A549 (cell line): ENCODE measurements at regions not wholly inside any gene's neighbourhood (a gene's known extent, or its start where the extent isn't known, plus 50 kb on each side); places are given as distances from the start of the nearest gene placed in this dataset.

ENCODE experiments used
- CBX8 ChIP-seq: fragments of 200-600 bp; sonication (generic); IDR thresholded peaks from 2 replicates; pipeline ENCODE4 v1.6.1; 2016
- EP300 ChIP-seq, 2 experiments: fragments of >200 bp; sonication (Bioruptor Twin); formaldehyde crosslinking; IDR thresholded peaks; 2 replicates in 1 of 2; 3 replicates in 1 of 2; pipeline ENCODE4 v1.6.1; 2016 to 2017
- FOSL2 ChIP-seq, 2 experiments: fragments of 450-650 bp in 1 of 2; fragments of >200 bp in 1 of 2; sonication (Bioruptor Twin) in 1 of 2; formaldehyde crosslinking; IDR thresholded peaks; 2 replicates each; pipeline versions ENCODE4 v1.5.0 to v1.6.1; 2016 to 2020; ENCODE audit warnings: mild to moderate bottlenecking in 1 of 2, moderate library complexity in 1 of 2
- KDM1A ChIP-seq: fragments of 200-600 bp; sonication (generic); IDR thresholded peaks from 2 replicates; pipeline ENCODE4 v1.6.1; 2016; ENCODE audit warnings: low read depth, mild to moderate bottlenecking
- MAFK ChIP-seq: fragments of 450-650 bp; IDR thresholded peaks from 2 replicates; pipeline ENCODE4 v1.6.1; 2014; ENCODE audit not compliant: partially characterized antibody
- MAX ChIP-seq: IDR thresholded peaks from 2 replicates; pipeline ENCODE4 v1.6.1; 2012
- NFE2L2 ChIP-seq: fragments of 150-350 bp; conservative IDR thresholded peaks from 2 replicates; pipeline ENCODE4 v1.6.1; 2014; ENCODE audit warnings: low read length
- POLR2A ChIP-seq: IDR thresholded peaks from 2 replicates; pipeline ENCODE4 v1.6.1; 2012; ENCODE audit warnings: mild to moderate bottlenecking, low read length
- TP53 ChIP-seq: fragments of 250-450 bp; sonication (Bioruptor Pico); IDR thresholded peaks from 2 replicates; pipeline ENCODE4 v1.5.0; 2021; ENCODE audit warnings: mild to moderate bottlenecking, moderate library complexity
- TF ChIP-seq, protein P1 (sequence below): fragments of >200 bp; sonication (Bioruptor Twin); formaldehyde crosslinking; IDR thresholded peaks from 3 replicates; pipeline ENCODE4 v1.5.1; 2016
- TF ChIP-seq, protein P2 (sequence below): fragments of 200-600 bp; sonication (generic); IDR thresholded peaks from 2 replicates; pipeline ENCODE4 v1.6.1; 2016; ENCODE audit warnings: antibody characterized with exemption, mild to moderate bottlenecking, moderate library complexity
- TF ChIP-seq, protein P3 (sequence below): fragments of 450-650 bp; IDR thresholded peaks from 2 replicates; pipeline ENCODE4 v1.6.1; 2014; ENCODE audit warnings: antibody characterized with exemption

- TF ChIP-seq MAX = no peak
- no peak for TF ChIP-seq POLR2A
- TF ChIP-seq KDM1A = no peak
- TF ChIP-seq, protein P1, sequence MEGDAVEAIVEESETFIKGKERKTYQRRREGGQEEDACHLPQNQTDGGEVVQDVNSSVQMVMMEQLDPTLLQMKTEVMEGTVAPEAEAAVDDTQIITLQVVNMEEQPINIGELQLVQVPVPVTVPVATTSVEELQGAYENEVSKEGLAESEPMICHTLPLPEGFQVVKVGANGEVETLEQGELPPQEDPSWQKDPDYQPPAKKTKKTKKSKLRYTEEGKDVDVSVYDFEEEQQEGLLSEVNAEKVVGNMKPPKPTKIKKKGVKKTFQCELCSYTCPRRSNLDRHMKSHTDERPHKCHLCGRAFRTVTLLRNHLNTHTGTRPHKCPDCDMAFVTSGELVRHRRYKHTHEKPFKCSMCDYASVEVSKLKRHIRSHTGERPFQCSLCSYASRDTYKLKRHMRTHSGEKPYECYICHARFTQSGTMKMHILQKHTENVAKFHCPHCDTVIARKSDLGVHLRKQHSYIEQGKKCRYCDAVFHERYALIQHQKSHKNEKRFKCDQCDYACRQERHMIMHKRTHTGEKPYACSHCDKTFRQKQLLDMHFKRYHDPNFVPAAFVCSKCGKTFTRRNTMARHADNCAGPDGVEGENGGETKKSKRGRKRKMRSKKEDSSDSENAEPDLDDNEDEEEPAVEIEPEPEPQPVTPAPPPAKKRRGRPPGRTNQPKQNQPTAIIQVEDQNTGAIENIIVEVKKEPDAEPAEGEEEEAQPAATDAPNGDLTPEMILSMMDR = no peak
- TF ChIP-seq, protein P2, sequence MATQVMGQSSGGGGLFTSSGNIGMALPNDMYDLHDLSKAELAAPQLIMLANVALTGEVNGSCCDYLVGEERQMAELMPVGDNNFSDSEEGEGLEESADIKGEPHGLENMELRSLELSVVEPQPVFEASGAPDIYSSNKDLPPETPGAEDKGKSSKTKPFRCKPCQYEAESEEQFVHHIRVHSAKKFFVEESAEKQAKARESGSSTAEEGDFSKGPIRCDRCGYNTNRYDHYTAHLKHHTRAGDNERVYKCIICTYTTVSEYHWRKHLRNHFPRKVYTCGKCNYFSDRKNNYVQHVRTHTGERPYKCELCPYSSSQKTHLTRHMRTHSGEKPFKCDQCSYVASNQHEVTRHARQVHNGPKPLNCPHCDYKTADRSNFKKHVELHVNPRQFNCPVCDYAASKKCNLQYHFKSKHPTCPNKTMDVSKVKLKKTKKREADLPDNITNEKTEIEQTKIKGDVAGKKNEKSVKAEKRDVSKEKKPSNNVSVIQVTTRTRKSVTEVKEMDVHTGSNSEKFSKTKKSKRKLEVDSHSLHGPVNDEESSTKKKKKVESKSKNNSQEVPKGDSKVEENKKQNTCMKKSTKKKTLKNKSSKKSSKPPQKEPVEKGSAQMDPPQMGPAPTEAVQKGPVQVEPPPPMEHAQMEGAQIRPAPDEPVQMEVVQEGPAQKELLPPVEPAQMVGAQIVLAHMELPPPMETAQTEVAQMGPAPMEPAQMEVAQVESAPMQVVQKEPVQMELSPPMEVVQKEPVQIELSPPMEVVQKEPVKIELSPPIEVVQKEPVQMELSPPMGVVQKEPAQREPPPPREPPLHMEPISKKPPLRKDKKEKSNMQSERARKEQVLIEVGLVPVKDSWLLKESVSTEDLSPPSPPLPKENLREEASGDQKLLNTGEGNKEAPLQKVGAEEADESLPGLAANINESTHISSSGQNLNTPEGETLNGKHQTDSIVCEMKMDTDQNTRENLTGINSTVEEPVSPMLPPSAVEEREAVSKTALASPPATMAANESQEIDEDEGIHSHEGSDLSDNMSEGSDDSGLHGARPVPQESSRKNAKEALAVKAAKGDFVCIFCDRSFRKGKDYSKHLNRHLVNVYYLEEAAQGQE = no peak
- TF ChIP-seq, protein P3, sequence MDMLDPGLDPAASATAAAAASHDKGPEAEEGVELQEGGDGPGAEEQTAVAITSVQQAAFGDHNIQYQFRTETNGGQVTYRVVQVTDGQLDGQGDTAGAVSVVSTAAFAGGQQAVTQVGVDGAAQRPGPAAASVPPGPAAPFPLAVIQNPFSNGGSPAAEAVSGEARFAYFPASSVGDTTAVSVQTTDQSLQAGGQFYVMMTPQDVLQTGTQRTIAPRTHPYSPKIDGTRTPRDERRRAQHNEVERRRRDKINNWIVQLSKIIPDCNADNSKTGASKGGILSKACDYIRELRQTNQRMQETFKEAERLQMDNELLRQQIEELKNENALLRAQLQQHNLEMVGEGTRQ = no peak
- no peak for TF ChIP-seq MAFK
- TF ChIP-seq CBX8 = no peak
- no peak for TF ChIP-seq NFE2L2
- no peak for TF ChIP-seq TP53 (CRISPR knock-in tag)
- TF ChIP-seq EP300 (IDR thresholded peaks at IDR 0.05) = no peak
- no peak for TF ChIP-seq FOSL2 (IDR thresholded peaks at IDR 0.05)
- no peak for TF ChIP-seq FOSL2 (CRISPR knock-in tag; IDR thresholded peaks at IDR 0.05)
Observed at GRCh38 chr18:77365667-77366066, 116.0 kb downstream of the GALR1 start.
